H1 (cell line): ENCODE measurements at regions not wholly inside any gene's neighbourhood (a gene's known extent, or its start where the extent isn't known, plus 50 kb on each side); places are given as distances from the start of the nearest gene placed in this dataset.

Experiments used
- CTCF ChIA-PET: fragments of 300-600 bp; sonication (Branson Sonifier 250); formaldehyde crosslinking; loops from one replicate; lab custom pipeline; 2021; ENCODE audit not compliant: partially characterized antibody; lab: Charles Lee
- POLR2A ChIA-PET: fragments of 300-600 bp; sonication (Branson Sonifier 250); formaldehyde crosslinking; loops from one replicate; lab custom pipeline; 2021; ENCODE audit warnings: inconsistent platforms; ENCODE audit not compliant: partially characterized antibody; lab: Charles Lee
- DNase-seq, 2 experiments: peaks; one replicate each; pipeline versions ENCODE4 v3.0.0 to v3.0.0-alpha.2; 2010 to 2022; ENCODE audit warnings: low spot score in 2 of 2, low read depth in 1 of 2, mixed read lengths in 1 of 2
- FAIRE-seq: peaks from 2 replicates; lab custom pipeline; 2011; peaks lifted over from hg19 to GRCh38; lab: Jason Lieb, UNC
- H2AFZ ChIP-seq: 2 replicates; pipeline ENCODE4 v1.8.1; 2012; ENCODE audit warnings: low read length, inconsistent platforms
- H2AK5ac ChIP-seq: 2 replicates; pipeline ENCODE4 v1.6.1; 2013; ENCODE audit warnings: low read depth, low read length
- H2BK120ac ChIP-seq: replicated peaks from 2 replicates; pipeline ENCODE3; 2013; ENCODE audit warnings: low read depth, low read length, inconsistent platforms
- H2BK12ac ChIP-seq: 2 replicates; pipeline ENCODE4 v1.6.1; 2013; ENCODE audit warnings: low read depth, low read length
- H2BK15ac ChIP-seq: 2 replicates; pipeline ENCODE4 v1.6.1; 2013; ENCODE audit warnings: low read length
- H2BK20ac ChIP-seq: 2 replicates; pipeline ENCODE4 v1.6.1; 2013; ENCODE audit warnings: low read length
- H2BK5ac ChIP-seq: 2 replicates; pipeline ENCODE4 v1.6.1; 2013; ENCODE audit warnings: low read depth, low read length
- H3K14ac ChIP-seq: 2 replicates; pipeline ENCODE4 v1.6.1; 2013; ENCODE audit warnings: inconsistent platforms; ENCODE audit not compliant: insufficient read length
- H3K18ac ChIP-seq: 2 replicates; pipeline ENCODE4 v1.6.1; 2013; ENCODE audit warnings: low read length; ENCODE audit errors: extremely low read depth
- H3K23ac ChIP-seq: 2 replicates; pipeline ENCODE4 v1.6.1; 2013; ENCODE audit warnings: inconsistent platforms; ENCODE audit not compliant: insufficient read length
- H3K23me2 ChIP-seq: 2 replicates; pipeline ENCODE4 v1.6.1; 2013; ENCODE audit warnings: low read depth, low read length
- H3K27ac ChIP-seq: 2 replicates; pipeline ENCODE4 v1.6.1; 2011; ENCODE audit warnings: low read depth, low read length, inconsistent platforms
- H3K27me3 ChIP-seq, 4 experiments: replicated peaks in 1 of 4; 1 replicate in 1 of 4; 2 replicates in 3 of 4; pipeline versions ENCODE4 v1.6.1 to v1.8.1; 2011 to 2013; ENCODE audit warnings: low read length in 3 of 4, mild to moderate bottlenecking in 3 of 4, inconsistent platforms in 2 of 4, mixed read lengths in 2 of 4, moderate library complexity in 1 of 4; ENCODE audit not compliant: control insufficient read depth in 3 of 4, insufficient read depth in 3 of 4; ENCODE audit errors: extremely low read depth in 1 of 4
- H3K36me3 ChIP-seq, 4 experiments: 2 replicates each; pipeline versions ENCODE4 v1.6.1 to v1.8.1; 2011 to 2013; ENCODE audit warnings: mild to moderate bottlenecking in 4 of 4, low read length in 3 of 4, moderate library complexity in 2 of 4, control low read depth in 1 of 4, inconsistent platforms in 1 of 4; ENCODE audit not compliant: insufficient read depth in 4 of 4, control insufficient read depth in 2 of 4
- H3K4ac ChIP-seq: replicated peaks from 2 replicates; pipeline ENCODE3; 2013; ENCODE audit warnings: low read length, low read depth, mixed read lengths, inconsistent platforms; ENCODE audit not compliant: insufficient read length
- H3K4me1 ChIP-seq, 4 experiments: replicated peaks in 1 of 4; 1 replicate in 1 of 4; 2 replicates in 3 of 4; pipeline versions ENCODE4 v1.6.1 to v1.8.1; 2011 to 2013; ENCODE audit warnings: low read length in 3 of 4, inconsistent platforms in 2 of 4, mixed read lengths in 1 of 4; ENCODE audit not compliant: insufficient read depth in 4 of 4, control insufficient read depth in 3 of 4
- H3K4me2 ChIP-seq, 2 experiments: 2 replicates each; pipeline versions ENCODE4 v1.6.1 to v1.8.1; 2011 to 2013; ENCODE audit warnings: low read depth in 2 of 2, low read length in 2 of 2, control low read depth in 1 of 2, inconsistent platforms in 1 of 2, mild to moderate bottlenecking in 1 of 2; ENCODE audit not compliant: insufficient read depth in 1 of 2
- H3K4me3 ChIP-seq, 4 experiments: fragments of 200-600, 300-600 bp in 1 of 4; sonication (generic), shearing (Covaris generic), sonication (Bioruptor Twin) in 1 of 4; 2 replicates each; pipeline versions ENCODE4 v1.5.1 to v1.8.1; 2011 to 2016; ENCODE audit warnings: low read length in 4 of 4, low read depth in 3 of 4, control low read depth in 2 of 4, inconsistent platforms in 2 of 4, mild to moderate bottlenecking in 2 of 4, mixed read lengths in 1 of 4, moderate library complexity in 1 of 4; ENCODE audit not compliant: insufficient read depth in 2 of 4; ENCODE audit errors: extremely low read depth in 1 of 4
- H3K56ac ChIP-seq: replicated peaks from 2 replicates; pipeline ENCODE3; 2013; ENCODE audit warnings: low read depth, mild to moderate bottlenecking, mixed read lengths, low read length, inconsistent platforms; ENCODE audit not compliant: insufficient read length
- H3K79me1 ChIP-seq: 2 replicates; pipeline ENCODE4 v1.6.1; 2013; ENCODE audit warnings: low read depth, low read length, control low read depth
- H3K79me2 ChIP-seq, 2 experiments: 2 replicates each; pipeline versions ENCODE4 v1.6.1 to v1.8.1; 2012 to 2013; ENCODE audit warnings: low read length in 2 of 2, mild to moderate bottlenecking in 2 of 2, inconsistent platforms in 1 of 2; ENCODE audit not compliant: insufficient read depth in 2 of 2, control insufficient read depth in 1 of 2
- H3K9ac ChIP-seq, 4 experiments: replicated peaks in 1 of 4; 1 replicate in 1 of 4; 2 replicates in 3 of 4; pipeline versions ENCODE4 v1.6.1 to v1.8.1; 2011 to 2013; ENCODE audit warnings: low read depth in 3 of 4, low read length in 3 of 4, control low read depth in 2 of 4, mild to moderate bottlenecking in 2 of 4, moderate library complexity in 2 of 4, inconsistent platforms in 1 of 4; ENCODE audit errors: extremely low read depth in 1 of 4
- H3K9me3 ChIP-seq, 2 experiments: 2 replicates each; pipeline versions ENCODE4 v1.6.1 to v1.8.1; 2012 to 2013; ENCODE audit warnings: mild to moderate bottlenecking in 2 of 2, moderate library complexity in 2 of 2, control low read depth in 1 of 2, inconsistent platforms in 1 of 2, low read depth in 1 of 2, low read length in 1 of 2, mixed read lengths in 1 of 2; ENCODE audit not compliant: insufficient read depth in 2 of 2
- H4K20me1 ChIP-seq, 2 experiments: replicated peaks in 1 of 2; 2 replicates each; pipeline versions ENCODE3 to v1.8.1; 2011 to 2013; ENCODE audit warnings: inconsistent platforms in 2 of 2, low read length in 2 of 2, mild to moderate bottlenecking in 1 of 2; ENCODE audit not compliant: insufficient read depth in 2 of 2, control insufficient read depth in 1 of 2
- H4K5ac ChIP-seq: 2 replicates; pipeline ENCODE4 v1.6.1; 2013; ENCODE audit warnings: low read length, low read depth, mixed read lengths, inconsistent platforms; ENCODE audit not compliant: insufficient read length
- H4K8ac ChIP-seq: 2 replicates; pipeline ENCODE4 v1.8.0; 2013; ENCODE audit warnings: mild to moderate bottlenecking, moderate library complexity, low read length, inconsistent platforms; ENCODE audit not compliant: insufficient read depth; ENCODE audit errors: extremely low read depth
- H4K91ac ChIP-seq: replicated peaks from 2 replicates; pipeline ENCODE3; 2013; ENCODE audit warnings: low read length, mixed read lengths, inconsistent platforms; ENCODE audit not compliant: insufficient read length
- CBX8 ChIP-seq: fragments of 300-800, 300-1000 bp; sonication (generic); IDR thresholded peaks from 2 replicates; pipeline ENCODE4 v1.7.1; 2016; ENCODE audit warnings: low read depth, low read length, borderline replicate concordance
- CTBP2 ChIP-seq: IDR thresholded peaks from 2 replicates; pipeline ENCODE4 v1.7.0; 2011; ENCODE audit warnings: borderline replicate concordance, mild to moderate bottlenecking, moderate library complexity, mixed read lengths, low read length; ENCODE audit not compliant: insufficient read depth, insufficient read length
- EP300 ChIP-seq, 2 experiments: IDR thresholded peaks; 1 replicate in 1 of 2; 2 replicates in 1 of 2; pipeline ENCODE4 v1.6.1; 2011 to 2012; ENCODE audit warnings: low read depth in 2 of 2, low read length in 2 of 2, mild to moderate bottlenecking in 2 of 2, borderline replicate concordance in 1 of 2, inconsistent platforms in 1 of 2, moderate library complexity in 1 of 2
- FOSL1 ChIP-seq: IDR thresholded peaks from 2 replicates; pipeline ENCODE4 v1.6.1; 2011; ENCODE audit warnings: mild to moderate bottlenecking, low read depth, low read length, moderate library complexity; ENCODE audit not compliant: insufficient read depth
- HDAC2 ChIP-seq, 2 experiments: fragments of 300-600 bp in 1 of 2; sonication (generic) in 1 of 2; IDR thresholded peaks; 2 replicates each; pipeline ENCODE4 v1.6.1; 2011 to 2012; ENCODE audit warnings: low read depth in 2 of 2, low read length in 2 of 2, mild to moderate bottlenecking in 2 of 2, moderate library complexity in 2 of 2, borderline replicate concordance in 1 of 2, inconsistent platforms in 1 of 2
- KDM5A ChIP-seq: fragments of 200-600 bp; IDR thresholded peaks from 2 replicates; pipeline ENCODE4 v1.7.1; 2012; ENCODE audit warnings: mild to moderate bottlenecking, low read length, inconsistent platforms, mixed read lengths
- POU5F1 ChIP-seq: IDR thresholded peaks from 2 replicates; pipeline ENCODE4 v1.6.1; 2011; ENCODE audit warnings: low read depth, mild to moderate bottlenecking, low read length, moderate library complexity
- RBBP5 ChIP-seq: IDR thresholded peaks from 2 replicates; pipeline ENCODE4 v1.7.1; 2012; ENCODE audit warnings: low read depth, mild to moderate bottlenecking, inconsistent platforms, low read length, moderate library complexity, borderline replicate concordance
- SAP30 ChIP-seq: fragments of 300-600 bp; sonication (generic); IDR thresholded peaks from 2 replicates; pipeline ENCODE4 v1.7.1; 2012; ENCODE audit warnings: low read length, moderate library complexity, mild to moderate bottlenecking, inconsistent platforms; ENCODE audit not compliant: insufficient read depth, insufficient replicate concordance
- SIRT6 ChIP-seq: IDR thresholded peaks from one replicate; pipeline ENCODE4 v1.7.1; 2012; ENCODE audit warnings: low read length, inconsistent platforms
- SP1 ChIP-seq: IDR thresholded peaks from 2 replicates; pipeline ENCODE4 v1.6.1; 2011; ENCODE audit warnings: low read depth, low read length
- SRF ChIP-seq: IDR thresholded peaks from 2 replicates; pipeline ENCODE4 v1.6.1; 2011; ENCODE audit warnings: mild to moderate bottlenecking, low read depth, low read length, moderate library complexity
- ZNF274 ChIP-seq: IDR thresholded peaks from 2 replicates; pipeline ENCODE4 v1.7.0; 2012; ENCODE audit warnings: low read length, borderline replicate concordance; ENCODE audit errors: extremely low read depth
- WGBS, 2 experiments: shearing (Covaris generic) in 1 of 2; methylation state at CpG; one replicate each; pipeline versions ENCODE4 v1.1.6 to v1.1.7; 2013 to 2015; ENCODE audit warnings: low lambda C conversion rate in 2 of 2, mixed read lengths in 2 of 2, inconsistent platforms in 1 of 2, low coverage in 1 of 2, missing lambda C conversion rate in 1 of 2; ENCODE audit not compliant: insufficient replicate concordance in 2 of 2, insufficient coverage in 1 of 2, insufficient read length in 1 of 2; ENCODE audit errors: extremely low coverage in 1 of 2, missing lambda C conversion rate in 1 of 2; 5-methylcytosine and 5-hydroxymethylcytosine counted together
- TF ChIP-seq, protein P1 (sequence below): IDR thresholded peaks from 2 replicates; pipeline ENCODE4 v1.6.1; 2012; ENCODE audit warnings: inconsistent platforms

DNA sequence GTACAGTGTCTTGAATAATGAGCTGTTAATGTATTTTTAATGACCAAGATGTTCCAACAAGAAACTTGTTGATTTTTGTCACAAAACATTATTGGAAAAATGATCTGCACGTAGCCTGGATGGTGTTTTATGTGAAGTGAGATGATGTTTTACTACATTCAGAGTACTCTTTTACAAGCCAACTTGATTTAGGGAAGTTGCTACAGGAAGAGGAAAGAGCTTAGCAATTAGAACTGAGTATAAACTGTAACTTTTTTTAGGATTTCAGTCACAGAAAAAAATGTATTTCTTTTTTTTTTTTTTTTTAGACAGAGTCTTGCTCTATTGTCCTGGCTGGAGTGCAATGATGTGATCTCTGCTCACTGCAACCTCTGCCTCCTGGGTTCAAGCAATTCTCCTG is 113.6 kb upstream of the ADRA1B start:
- H3K56ac ChIP-seq: no peak overlapping the region
- H3K9ac ChIP-seq: no peak overlapping the region
- 83% methylated on average over 1 of the region's 1 CpG; no CpG with 5 or more reads in 1 of the 2 experiments for WGBS, 2 experiments
- no peaks in the 10 kb centered on the region for H4K20me1 ChIP-seq
- H4K5ac ChIP-seq: no peak overlapping the region
- H3K18ac ChIP-seq: no peak overlapping the region
- H3K4me1 ChIP-seq: no peaks in the 10 kb centered on the region
- no peak overlapping the region for H2BK20ac ChIP-seq
- DNase-seq: no peak
- H3K23ac ChIP-seq: no peak overlapping the region
- H3K23me2 ChIP-seq: no peaks in the 10 kb centered on the region
- H3K27ac ChIP-seq: no peak overlapping the region
- H3K14ac ChIP-seq: no peak overlapping the region
- H2BK12ac ChIP-seq: no peak overlapping the region
- FAIRE-seq: no peak
- ChIA-PET POLR2A (no interaction called here), CTCF (interaction anchor here (1.6 kb wide), 1 partner anchor 17 kb away, joined by 3 read pairs; no protein-coding TSS in a partner anchor)
- no peak overlapping the region for H2AFZ ChIP-seq
- H3K79me1 ChIP-seq: no peaks in the 10 kb centered on the region
- no peaks in the 10 kb centered on the region for H3K36me3 ChIP-seq
- no peaks in the 10 kb centered on the region for H3K27me3 ChIP-seq
- no peak overlapping the region for H4K91ac ChIP-seq
- no peak overlapping the region for H3K4ac ChIP-seq
- no peak overlapping the region for H2BK15ac ChIP-seq
- H4K8ac ChIP-seq: no peak overlapping the region
- H2AK5ac ChIP-seq: no peak overlapping the region
- H2BK5ac ChIP-seq: no peak overlapping the region
- TF ChIP-seq RBBP5 (no peak), KDM5A (no peak), HDAC2 (IDR thresholded peaks at IDR 0.05; ENCODE audit: borderline replicate concordance in 1 of 2, low read depth in 2 of 2, low read length in 2 of 2) (no peak), CTBP2 (no peak), EP300 (IDR thresholded peaks at IDR 0.05; ENCODE audit: borderline replicate concordance in 1 of 2, low read depth in 2 of 2, low read length in 2 of 2) (no peak), POU5F1 (no peak), SAP30 (no peak), CBX8 (no peak), SRF (no peak), FOSL1 (no peak), SP1 (no peak), ZNF274 (no peak), SIRT6 (no peak)
- TF ChIP-seq, protein P1, sequence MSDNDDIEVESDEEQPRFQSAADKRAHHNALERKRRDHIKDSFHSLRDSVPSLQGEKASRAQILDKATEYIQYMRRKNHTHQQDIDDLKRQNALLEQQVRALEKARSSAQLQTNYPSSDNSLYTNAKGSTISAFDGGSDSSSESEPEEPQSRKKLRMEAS: no peak
- no peak overlapping the region for H3K4me3 ChIP-seq
- no peaks in the 10 kb centered on the region for H3K79me2 ChIP-seq
- no peak overlapping the region for H2BK120ac ChIP-seq
- no peak overlapping the region for H3K4me2 ChIP-seq
- H3K9me3 ChIP-seq: no peaks in the 10 kb centered on the region
